HG03342 (cell line): ENCODE measurements at regions not wholly inside any gene's neighbourhood (a gene's known extent, or its start where the extent isn't known, plus 50 kb on each side); places are given as distances from the start of the nearest gene placed in this dataset.
"Not testable (repeated sequence)": the region's sequence is repeated elsewhere in the genome, so short reads cannot be mapped to it uniquely, and the experiment has no call there.

ENCODE experiments used
- ATAC-seq: cut with Tn5 transposase; IDR thresholded peaks from one replicate; pipeline ENCODE4 v1.9.1; 2021; ENCODE audit warnings: mild to moderate bottlenecking, moderate library complexity; ENCODE audit not compliant: unreplicated experiment

- ATAC-seq, result not testable (repeated sequence)
Measured at GRCh38 chr1:149157409-149157808, 54.1 kb upstream of the NBPF9 start.

DNA sequence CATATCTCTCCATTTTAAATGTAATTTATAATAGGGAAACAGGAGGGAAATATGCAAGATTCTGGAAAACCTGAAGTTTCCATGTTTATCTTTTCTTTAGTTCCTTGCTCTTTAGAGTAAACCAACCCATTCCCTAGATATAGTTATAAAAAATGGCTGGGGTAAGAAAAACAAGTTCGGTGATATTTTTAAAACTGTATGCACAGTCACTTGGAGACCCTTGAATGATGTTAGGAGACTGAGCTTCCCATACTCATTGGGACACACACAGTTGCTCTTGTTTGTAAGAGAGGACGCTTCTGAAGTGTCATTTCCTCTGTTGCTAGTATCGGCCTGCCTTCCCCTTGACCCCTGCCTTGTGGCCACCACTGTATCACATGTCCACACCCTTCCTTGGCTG is 55.0 kb upstream of the NBPF9 start:
- ATAC-seq, result not testable (repeated sequence)

GRCh38 chr1:149163063-149163444 is 59.7 kb upstream of the NBPF9 start:
- ATAC-seq, result not testable (repeated sequence)

DNA sequence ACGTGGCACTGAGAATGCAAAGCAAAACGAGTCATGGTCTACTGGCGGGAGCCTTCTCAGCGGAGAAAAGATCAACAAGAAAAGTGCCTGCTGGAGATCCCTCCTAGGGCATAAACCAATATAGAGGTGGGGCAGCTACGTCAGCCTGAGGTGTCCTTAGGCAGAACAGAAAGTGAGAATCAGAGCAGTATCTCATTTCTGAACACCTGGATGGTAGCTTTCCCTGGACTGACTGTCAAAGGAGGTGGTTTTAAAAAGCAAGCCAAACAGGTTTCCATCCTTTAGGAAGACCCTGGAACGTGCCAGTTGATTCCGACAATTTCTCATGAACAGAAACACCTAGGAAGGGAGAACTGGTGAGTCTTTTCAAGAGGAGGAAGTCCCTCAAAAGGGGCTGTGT is 71.4 kb upstream of the NBPF9 start:
- not testable (repeated sequence) for ATAC-seq

DNA sequence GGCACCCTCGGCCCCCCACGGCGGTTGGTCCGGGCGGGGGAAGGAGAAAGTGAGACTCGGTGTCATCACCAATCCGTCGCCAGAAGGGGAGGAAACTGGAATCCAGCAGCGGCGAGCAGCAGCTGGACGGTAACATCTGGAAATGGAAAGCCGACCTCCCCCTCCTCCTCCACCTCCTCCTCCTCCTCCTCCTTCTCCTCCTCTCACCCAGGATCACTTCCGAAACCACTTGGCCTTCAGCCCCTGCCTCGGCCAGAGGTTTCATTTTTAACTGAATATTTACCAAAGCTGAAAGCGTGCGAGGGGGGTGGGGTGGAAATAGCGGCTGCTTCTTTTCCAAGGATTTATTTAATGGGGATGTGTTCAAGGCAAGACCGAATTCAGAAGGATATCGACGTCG is 72.5 kb upstream of the NBPF9 start:
- ATAC-seq, result not testable (repeated sequence)

DNA sequence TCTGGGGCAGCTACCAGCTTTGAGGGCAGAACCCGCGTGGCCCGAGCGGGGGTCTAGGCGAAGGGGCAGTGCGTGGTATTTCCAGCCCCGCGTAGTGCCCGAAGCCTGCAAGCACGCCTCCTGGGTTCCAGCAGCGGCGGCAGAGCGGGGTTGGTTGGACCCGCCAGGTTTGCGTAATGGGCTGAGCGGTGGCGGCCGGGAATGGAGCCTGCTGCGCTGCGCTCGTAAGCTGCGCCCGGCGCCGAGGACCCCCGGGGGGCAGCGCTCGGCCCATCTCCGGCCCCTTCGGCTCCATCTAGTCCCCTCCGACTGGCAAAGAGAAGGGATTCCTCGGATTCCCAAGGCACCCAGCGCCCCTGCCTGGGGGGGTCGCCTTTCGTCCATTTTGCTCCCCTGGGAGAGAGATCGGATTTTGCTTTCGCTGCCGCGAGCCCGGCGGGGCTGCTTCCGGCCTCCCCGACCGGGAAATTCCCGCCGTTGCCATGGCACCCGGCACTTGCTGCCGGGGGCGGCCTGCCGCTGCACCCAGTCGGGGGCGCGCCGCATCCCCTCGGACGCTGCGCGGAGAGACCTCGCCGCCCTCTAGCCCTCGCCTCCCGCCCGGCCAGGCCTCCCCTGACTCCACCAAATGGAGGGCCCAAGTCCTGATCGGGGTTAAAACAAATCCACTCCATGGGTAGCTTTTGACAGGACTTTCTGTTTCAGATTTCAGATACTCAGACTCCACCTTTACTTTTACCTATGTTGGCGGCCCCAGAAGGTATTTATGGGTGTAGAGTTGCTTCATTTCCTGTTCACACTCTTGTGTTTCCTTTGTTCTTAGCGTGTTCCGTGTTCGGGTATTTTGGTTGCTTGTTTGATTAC is 73.3 kb upstream of the NBPF9 start:
- not testable (repeated sequence) for ATAC-seq

- ATAC-seq, result not testable (repeated sequence)
Measured at GRCh38 chr1:149190742-149191141, 87.4 kb upstream of the NBPF9 start.

DNA sequence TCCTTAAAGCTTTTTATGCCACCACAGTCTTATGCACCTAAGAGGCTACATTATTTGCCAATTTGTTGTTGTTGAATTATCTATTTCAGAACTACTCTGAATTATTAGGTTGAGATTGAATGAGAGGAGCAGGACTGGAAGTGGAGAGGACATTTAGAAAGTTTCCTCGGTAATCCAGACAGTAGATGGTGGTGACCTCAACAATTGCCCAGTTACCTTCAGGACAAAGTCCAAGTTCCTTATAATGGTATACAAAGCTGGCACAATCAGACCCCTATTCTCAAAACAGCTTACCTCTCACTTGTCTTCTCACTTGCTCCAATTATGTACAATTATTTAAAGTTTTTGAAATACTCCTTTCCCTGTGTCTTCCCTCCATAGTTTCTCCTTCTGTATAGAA is 93.3 kb upstream of the NBPF9 start:
- ATAC-seq, result not testable (repeated sequence)

- peak; percentile 65 for ATAC-seq
Measured at GRCh38 chr1:149200567-149200966, 97.2 kb upstream of the NBPF9 start.

GRCh38 chr1:149202283-149202682 is 98.9 kb upstream of the NBPF9 start:
- ATAC-seq, result not testable (repeated sequence)

GRCh38 chr1:149204396-149204795 is 101.0 kb upstream of the NBPF9 start:
- not testable (repeated sequence) for ATAC-seq

DNA sequence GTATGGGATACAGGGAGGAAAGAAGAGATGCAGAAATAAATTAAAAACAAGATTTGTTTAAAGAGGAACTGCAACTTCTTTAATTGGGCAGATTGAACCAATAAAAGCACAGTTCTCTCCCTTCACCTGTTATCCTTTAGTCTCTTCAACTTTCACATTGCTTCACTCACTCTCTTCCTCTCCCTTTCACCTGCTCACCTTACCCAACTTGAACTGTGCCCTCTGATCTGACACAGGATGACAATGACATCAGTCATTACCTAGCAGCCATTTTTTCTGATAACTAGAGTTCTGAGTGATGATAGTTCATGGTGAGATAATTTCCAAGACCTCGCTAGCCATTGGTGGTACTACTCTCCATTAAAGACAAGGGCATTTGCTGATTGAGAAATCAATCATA is 105.5 kb upstream of the NBPF9 start:
- not testable (repeated sequence) for ATAC-seq

- ATAC-seq, result peak; percentile 80
Measured at GRCh38 chr1:149211757-149212420, 108.5 kb upstream of the NBPF9 start.

- ATAC-seq, result not testable (repeated sequence)
Measured at GRCh38 chr1:149212946-149213345, 109.6 kb upstream of the NBPF9 start.

- ATAC-seq, result not testable (repeated sequence)
Measured at GRCh38 chr1:149213673-149214072, 110.3 kb upstream of the NBPF9 start.

DNA sequence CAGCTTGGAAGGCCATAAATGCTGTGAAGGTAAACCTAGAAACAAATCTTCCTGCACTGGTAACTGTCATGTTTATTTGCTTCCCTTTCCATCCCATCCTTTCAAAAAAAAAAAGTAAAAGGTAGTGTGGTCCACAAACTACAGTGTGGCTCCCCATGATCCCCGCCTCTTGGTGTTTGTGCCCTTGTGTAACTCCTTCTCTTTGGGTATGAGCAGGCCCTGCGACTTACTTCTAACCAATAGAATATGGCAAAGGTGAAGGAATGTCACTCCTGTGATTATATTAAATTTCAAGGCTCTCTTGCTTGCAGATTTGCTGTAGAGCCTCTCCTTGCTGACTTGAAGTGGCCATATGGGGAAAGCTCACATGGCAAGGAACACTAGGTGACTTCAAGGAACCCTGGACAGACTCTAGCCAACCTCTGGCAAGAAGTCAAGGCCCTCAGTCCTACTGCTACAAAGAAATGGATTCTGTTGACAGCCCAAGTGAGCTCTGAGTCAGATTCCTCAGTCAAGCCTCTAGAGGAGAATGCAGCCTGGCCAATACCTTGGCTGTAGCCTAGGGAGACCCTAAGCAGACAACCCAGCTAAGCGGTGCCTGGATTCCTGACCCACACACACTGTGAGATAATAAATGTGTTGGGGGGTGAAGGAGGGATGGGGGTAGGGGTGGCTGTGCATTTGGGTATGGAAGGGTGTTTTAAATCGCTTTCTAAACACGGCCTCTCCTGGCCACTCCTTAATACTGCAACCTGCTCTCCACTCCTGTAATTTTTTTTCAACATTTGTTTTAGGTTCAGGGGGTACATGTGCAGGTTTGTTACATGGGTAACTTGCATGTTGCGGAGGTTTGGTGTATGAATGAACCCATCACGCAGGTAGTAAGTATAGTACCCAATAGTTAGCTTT is 115.0 kb upstream of the NBPF9 start:
- not testable (repeated sequence) for ATAC-seq

DNA sequence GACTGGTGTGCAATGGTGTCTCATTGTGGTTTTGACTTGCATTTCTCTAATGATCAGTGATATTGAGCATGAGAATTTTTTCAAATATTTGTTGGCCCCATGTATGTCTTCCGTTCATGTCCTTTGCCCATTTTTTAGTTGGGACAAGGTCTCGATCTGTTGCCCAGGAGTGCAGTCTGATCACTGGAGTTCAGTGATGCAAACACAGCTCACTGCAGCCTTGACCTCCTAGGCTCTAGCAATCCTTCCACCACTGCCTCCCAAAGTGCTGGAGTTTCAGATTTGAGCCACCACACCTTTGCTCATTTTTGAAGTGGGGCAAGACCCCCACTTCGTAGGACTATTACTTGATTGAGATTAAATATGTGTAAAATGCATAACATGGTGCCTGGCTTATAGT is 116.2 kb upstream of the NBPF9 start:
- ATAC-seq, result not testable (repeated sequence)

GRCh38 chr1:149220463-149221074 is 117.2 kb upstream of the NBPF9 start:
- not testable (repeated sequence) for ATAC-seq

DNA sequence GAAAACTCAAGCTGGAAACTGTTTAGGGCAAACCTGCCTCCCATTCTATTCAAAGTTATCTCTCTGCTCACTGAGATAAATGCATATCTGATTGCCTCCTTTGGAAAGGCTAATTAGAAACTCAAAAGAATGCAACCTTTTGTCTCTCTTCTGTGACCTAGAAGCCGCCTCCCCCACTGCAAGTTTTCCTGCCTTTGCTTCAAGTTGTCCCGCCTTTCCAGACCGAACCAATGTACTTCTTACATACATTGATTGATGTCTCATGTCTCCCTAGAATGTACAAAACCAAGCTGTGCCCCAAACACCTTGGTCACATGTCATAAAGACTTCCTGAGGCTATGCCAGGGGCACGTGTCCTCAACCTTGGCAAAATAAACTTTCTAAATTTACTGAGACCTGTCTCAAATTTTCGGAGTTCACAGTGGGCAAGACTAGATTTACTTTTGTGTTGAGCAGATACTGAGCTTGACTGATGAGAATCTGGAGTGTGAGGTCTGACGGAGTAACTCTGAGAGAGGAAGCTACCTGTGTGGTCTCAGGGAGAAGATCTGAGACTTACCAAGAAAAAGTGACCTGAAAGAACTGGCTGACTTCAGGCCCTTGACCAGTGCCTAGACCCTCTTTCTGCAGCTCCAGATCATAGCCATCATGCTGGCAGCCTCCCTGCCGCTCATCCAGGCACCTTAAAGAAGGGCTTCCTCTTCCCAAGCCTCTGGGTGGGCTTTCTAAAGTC is 124.7 kb upstream of the NBPF9 start:
- not testable (repeated sequence) for ATAC-seq
